ENCODE measurements at regions not wholly inside any gene's neighbourhood (a gene's known extent, or its start where the extent isn't known, plus 50 kb on each side); places are given as distances from the start of the nearest gene placed in this dataset.

DNA sequence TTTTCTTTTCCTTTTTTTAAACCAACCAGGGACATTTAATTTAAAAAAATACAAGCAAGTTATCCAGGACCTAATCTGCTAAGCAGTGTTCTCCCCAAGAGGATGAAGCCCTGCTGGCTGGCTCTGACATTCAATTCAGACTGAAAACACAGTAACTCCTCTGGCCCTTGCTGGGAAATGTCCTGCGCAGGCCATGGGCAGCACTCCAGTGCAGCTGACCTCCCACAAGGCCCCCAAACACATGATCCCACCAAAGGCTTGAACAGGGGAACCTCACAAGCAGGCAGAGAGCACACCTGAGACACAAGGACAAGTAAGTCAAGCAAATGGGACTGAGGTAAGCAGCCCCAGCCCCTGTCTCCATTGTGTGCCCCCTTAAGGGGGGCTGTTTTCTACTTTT is 56.9 kb upstream of the FHIP2A start:
- no peak for ATAC-seq
- intact Hi-C loops (cut with micrococcal nuclease), result loop anchor here (10.0 kb wide), 1 partner anchor 50 kb away; no protein-coding TSS in a partner anchor
- DNase-seq, result no peak

DNA sequence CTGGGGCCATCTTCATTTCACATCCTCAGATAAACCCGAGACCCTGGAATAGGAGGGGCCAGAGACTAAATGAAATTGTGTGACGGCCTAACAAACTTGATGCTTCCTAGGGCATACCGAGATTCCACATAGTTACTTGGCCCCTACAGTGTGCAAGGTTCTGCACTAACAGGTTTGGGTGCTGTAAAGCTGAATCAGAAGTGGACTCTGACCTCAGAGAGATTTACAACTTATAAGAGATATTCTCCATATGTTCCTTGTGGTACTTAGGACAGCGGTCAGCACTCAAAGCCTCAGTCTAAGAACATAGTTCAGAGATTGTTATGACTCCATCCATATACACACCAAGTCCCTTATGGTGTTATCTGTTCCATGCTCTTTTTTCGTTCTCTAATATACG is 55.1 kb upstream of the FHIP2A start:
- ATAC-seq (peak; percentile 17), DNase-seq (no peak)
- intact Hi-C loops (cut with micrococcal nuclease), result loop anchor here (10.0 kb wide), 1 partner anchor 52 kb away; no protein-coding TSS in a partner anchor

DNA sequence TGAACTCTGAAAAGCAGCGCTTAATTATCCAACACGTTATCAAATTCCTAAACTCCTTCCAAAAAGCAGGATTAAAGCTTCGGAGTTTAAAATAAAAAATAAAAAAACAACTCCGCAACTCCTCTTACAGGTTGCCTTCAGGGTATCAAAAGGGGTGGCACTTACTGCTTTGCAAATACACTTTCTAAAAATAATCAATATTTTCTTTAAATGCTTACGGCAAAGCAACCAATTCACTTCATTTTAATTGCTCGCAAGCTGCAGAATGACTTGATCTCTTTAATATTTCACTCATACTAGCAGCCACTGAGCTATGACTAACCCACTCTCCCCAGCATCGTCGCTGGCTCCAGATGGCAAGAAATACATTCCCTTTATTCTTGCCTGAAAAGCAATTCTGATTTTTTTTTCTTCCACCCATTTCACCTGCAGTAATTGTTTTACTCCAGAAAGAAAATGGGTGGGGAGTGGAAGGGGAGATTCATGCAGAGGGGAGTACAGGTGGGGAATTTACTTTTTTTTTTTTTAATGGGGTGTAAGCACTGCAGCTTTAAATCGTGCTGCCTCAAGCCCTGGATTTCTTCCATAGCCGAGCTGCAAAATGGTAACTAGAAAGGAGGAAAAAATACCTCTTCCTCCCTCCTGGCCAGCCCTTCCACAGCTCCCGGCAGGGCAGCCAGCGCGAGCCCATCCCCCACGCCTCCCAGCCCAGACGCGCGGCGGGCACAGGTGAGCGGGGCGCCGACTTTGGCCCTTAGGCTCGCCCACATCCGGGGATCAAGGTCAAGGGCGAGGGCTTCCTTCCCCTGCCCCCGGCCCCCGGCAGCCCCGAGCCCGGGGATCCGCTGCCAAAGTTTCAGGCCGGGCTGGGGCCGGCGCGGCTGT is 54.2 kb upstream of the FHIP2A start:
- DNase-seq (peak; percentile 67), ATAC-seq (peak; percentile 86)
- intact Hi-C loops (cut with micrococcal nuclease), result loop anchor here (10.0 kb wide), 1 partner anchor 53 kb away; no protein-coding TSS in a partner anchor

DNA sequence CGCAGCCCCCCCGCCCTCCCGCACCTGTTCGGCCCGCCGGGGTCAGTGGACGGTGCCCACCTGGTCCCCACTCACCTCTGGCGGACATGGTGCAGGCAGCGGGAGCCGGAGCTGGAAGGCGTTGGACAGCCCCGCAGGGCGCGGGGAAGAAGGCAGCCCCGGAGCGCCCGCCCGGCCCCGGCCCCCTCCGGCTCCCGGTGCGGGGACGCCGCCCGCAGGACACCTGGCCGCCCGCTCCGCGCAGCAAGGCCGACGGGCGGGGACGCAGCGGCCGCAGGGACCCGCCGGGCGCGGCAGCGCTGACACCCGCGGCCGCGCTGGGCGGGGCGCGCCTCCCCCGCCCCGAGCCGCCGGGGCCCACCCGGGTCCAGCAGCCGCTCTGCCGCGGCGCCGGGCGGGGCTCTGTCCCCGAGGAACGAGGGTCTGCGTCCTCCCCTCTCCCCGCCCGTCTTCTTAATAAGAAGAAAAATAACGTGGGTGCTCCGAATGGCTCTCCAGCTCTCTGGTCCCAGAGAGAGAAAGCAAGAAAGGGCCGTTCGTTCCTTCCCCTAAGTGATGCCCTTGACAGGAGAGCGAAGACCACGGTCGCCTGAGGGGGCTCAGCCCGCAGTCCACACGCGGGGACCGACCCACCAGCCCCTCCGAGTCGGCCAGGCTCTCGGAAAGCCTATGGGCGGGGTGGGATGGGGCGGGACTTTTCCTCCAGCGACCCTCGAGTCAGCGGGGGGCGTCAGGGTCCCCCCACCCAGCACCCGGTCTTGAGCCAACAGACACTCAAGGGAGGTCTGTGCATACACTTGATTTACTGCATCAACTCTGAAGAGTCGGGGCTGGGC is 53.4 kb upstream of the FHIP2A start:
- intact Hi-C loops (cut with micrococcal nuclease), result loop anchor here (10.0 kb wide), 1 partner anchor 53 kb away; no protein-coding TSS in a partner anchor
- ATAC-seq (peak; percentile 78), DNase-seq (peak; percentile 54)

DNA sequence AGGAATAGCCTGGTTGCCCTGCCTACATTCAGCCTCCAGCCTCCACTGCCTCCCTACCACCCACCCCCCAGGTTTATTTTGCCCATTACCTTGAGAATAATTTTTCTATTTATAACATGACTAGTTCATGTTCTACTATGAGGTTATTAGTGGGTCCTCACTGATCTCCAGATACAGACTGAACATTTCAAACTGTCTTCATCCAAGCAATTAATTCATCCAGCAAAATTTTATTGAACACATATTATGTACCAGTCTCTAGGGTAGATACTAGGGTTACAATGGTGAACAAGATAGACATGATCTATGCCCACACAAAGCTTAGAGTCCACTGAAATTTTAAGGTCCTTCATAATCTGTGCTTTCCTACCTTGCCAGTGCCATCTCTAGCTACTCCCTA is 51.6 kb upstream of the FHIP2A start:
- no peak for DNase-seq
- ATAC-seq, result no peak
- intact Hi-C loops (cut with micrococcal nuclease), result loop anchor here (10.0 kb wide), 1 partner anchor 215 kb away; no protein-coding TSS in a partner anchor

DNA sequence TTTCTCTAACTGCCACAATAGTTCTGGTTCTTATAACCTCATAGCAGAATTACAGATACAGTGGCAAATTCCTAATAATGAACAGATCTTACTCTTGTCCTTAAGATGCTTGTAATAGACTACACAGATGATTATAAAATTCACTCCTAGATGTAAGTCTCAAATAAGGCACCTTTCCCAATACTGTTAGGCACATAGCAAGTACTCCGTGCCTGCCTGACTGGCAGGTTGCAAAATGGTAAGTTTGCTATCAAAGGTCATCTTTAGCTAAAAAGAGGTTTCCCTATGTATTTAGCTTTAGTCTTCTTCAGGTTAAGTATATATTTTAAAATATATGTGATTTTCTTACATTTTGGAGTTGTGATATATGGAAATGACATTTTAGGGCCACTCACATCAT is 50.4 kb upstream of the FHIP2A start:
- intact Hi-C loops (cut with micrococcal nuclease), result loop anchor here (10.0 kb wide), 1 partner anchor 216 kb away; no protein-coding TSS in a partner anchor
- no peak for ATAC-seq
- no peak for DNase-seq

DNA sequence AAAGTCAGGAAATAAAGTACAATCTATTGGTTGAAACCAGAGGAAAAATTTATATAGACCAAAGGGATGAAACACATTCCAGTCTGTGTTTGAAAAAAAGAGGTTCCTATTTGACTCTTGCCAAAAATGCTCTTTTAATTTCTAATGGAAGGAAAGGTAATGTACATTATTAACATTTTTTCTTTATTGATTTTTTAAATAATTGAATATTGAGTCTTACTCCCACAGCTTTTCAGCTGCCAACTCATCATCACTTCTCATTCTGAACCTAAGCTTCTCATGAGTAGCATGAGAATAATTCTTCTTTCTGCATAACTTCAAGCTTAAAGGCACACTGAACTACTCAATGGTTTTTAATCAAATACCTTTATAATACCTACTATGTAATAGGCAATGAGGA is 49.8 kb upstream of the FHIP2A start:
- ATAC-seq (no peak), DNase-seq (no peak)
- intact Hi-C loops (cut with micrococcal nuclease), result loop anchor here (10.0 kb wide), 1 partner anchor 217 kb away; no protein-coding TSS in a partner anchor

Data from left ventricle myocardium superior (tissue), 1 donor.